Fibroblast of villous mesenchyme (primary cell): ENCODE measurements at regions not wholly inside any gene's neighbourhood (a gene's known extent, or its start where the extent isn't known, plus 50 kb on each side); places are given as distances from the start of the nearest gene placed in this dataset.
"Not testable (repeated sequence)": the region's sequence is repeated elsewhere in the genome, so short reads cannot be mapped to it uniquely, and the experiment has no call there.

Experiments used
- DNase-seq: peaks from one replicate; pipeline ENCODE4 v3.0.0-alpha.2; 2010; ENCODE audit warnings: low read depth
- H3K4me3 ChIP-seq: 2 replicates; pipeline ENCODE4 v1.5.1; 2011; ENCODE audit warnings: low read depth, mild to moderate bottlenecking, low read length
- TF ChIP-seq, protein P1 (sequence below): IDR thresholded peaks from 2 replicates; pipeline ENCODE4 v1.5.1; 2012; ENCODE audit warnings: low read depth, mild to moderate bottlenecking, low read length; ENCODE audit not compliant: insufficient read depth

DNA sequence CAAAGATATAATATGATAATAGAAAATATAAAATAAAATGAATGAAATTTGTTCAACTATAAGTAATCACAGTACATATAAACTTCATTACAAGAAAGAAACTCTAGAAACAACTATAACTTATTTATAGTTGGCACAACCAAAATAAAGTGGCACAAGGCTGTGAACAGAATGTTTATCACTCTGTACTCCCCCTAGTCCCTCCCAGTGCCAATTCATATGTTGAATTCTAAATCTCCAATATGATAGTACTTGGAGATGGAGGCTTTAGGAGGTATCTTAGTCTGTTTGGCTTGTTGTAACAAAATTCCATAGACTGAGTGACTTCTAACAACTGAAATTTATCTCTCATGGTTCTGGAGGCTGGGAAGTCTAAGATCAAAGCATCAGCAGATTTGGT, 145.0 kb upstream of the TMEM229A start:
- DNase-seq: no peak
- H3K4me3 ChIP-seq: no peak overlapping the region
- TF ChIP-seq, protein P1, sequence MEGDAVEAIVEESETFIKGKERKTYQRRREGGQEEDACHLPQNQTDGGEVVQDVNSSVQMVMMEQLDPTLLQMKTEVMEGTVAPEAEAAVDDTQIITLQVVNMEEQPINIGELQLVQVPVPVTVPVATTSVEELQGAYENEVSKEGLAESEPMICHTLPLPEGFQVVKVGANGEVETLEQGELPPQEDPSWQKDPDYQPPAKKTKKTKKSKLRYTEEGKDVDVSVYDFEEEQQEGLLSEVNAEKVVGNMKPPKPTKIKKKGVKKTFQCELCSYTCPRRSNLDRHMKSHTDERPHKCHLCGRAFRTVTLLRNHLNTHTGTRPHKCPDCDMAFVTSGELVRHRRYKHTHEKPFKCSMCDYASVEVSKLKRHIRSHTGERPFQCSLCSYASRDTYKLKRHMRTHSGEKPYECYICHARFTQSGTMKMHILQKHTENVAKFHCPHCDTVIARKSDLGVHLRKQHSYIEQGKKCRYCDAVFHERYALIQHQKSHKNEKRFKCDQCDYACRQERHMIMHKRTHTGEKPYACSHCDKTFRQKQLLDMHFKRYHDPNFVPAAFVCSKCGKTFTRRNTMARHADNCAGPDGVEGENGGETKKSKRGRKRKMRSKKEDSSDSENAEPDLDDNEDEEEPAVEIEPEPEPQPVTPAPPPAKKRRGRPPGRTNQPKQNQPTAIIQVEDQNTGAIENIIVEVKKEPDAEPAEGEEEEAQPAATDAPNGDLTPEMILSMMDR: no peak

- not testable (repeated sequence) for DNase-seq, H3K4me3 ChIP-seq
Observed at GRCh38 chr7:124171812-124172211, 138.9 kb upstream of the TMEM229A start.

DNA sequence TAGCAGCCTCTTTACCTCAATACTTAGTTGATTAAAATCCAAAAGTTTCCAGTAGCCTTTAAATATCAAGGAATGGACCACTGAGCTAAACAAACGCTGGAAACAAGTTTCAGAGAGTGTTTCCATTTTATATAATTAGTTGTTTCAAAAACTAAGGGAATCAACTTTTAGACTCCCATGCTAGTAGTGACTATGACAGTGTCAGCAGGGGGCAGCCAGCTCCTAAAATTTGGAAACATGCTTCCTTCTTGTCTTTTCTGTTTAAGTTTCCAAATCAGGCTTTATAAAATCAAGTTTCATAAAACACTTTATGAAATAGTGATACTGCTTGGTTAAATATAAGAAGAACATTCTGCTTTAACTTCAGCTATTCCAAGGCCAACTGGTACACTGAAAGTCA, 138.2 kb upstream of the TMEM229A start:
- TF ChIP-seq, protein P1: peak; percentile 69
- DNase-seq: peak; percentile 66
- H3K4me3 ChIP-seq: no peak overlapping the region

GRCh38 chr7:124168616-124169015, 135.7 kb upstream of the TMEM229A start:
- TF ChIP-seq, protein P1: no peak
- DNase-seq: no peak
- H3K4me3 ChIP-seq: no peak overlapping the region

- DNase-seq: no peak
- H3K4me3 ChIP-seq: no peak overlapping the region
- TF ChIP-seq, protein P1: no peak
Observed at GRCh38 chr7:124162667-124163066, 129.8 kb upstream of the TMEM229A start.

- no peak overlapping the region for H3K4me3 ChIP-seq
- TF ChIP-seq, protein P1: peak; percentile 49
- DNase-seq: peak; percentile 39
Observed at GRCh38 chr7:124155432-124156022, 122.7 kb upstream of the TMEM229A start.

DNA sequence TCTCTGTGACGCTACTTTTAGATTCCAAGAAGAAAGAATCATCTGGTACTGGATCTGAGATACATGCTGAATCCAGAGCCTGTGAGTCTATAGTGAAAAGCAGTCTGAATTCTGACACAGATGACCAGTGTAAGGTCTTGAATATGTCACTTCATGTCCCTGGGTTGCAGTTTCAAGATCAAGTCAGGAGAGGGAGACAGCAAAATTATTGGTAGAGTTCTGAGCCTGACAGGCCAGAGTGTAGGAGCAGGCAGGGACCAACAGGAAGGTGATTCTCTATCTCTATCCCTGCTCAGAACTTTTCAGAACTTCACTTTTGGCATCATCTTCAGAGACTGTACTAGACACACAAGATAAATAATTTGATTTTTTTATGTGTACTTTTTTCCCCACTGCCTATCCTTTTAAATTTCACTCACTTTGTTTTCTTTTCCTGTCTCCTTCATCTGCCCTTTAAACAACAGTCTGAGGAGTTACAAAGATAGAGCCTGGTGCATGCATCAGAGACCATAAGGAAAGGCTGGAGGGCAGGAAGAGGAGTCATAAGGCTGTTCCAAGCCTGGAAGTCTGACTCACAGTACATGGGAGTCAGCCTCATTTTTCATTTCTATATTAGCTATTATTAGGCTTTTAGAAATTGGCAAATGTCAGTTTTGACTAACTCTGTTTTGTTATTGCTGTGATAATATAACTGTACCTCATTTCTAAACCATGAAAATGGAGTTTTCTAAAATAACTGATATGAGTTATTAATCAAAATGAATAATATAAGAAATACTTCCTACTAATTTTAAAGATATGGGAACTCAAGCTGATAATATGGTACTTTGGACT, 120.2 kb upstream of the TMEM229A start:
- DNase-seq: peak; percentile 29
- no peak overlapping the region for H3K4me3 ChIP-seq
- TF ChIP-seq, protein P1: peak; percentile 52
